HG02623 (cell line): ENCODE measurements at regions not wholly inside any gene's neighbourhood (a gene's known extent, or its start where the extent isn't known, plus 50 kb on each side); places are given as distances from the start of the nearest gene placed in this dataset.
A peak's percentile ranks its signal among the peaks of the same experiment; 100 is the strongest.
"Not testable (repeated sequence)": the region's sequence is repeated elsewhere in the genome, so short reads cannot be mapped to it uniquely, and the experiment has no call there.

Experiments used
- ATAC-seq: cut with Tn5 transposase; IDR thresholded peaks from one replicate; pipeline ENCODE4 v1.9.1; 2021; ENCODE audit warnings: moderate library complexity; ENCODE audit not compliant: unreplicated experiment

DNA sequence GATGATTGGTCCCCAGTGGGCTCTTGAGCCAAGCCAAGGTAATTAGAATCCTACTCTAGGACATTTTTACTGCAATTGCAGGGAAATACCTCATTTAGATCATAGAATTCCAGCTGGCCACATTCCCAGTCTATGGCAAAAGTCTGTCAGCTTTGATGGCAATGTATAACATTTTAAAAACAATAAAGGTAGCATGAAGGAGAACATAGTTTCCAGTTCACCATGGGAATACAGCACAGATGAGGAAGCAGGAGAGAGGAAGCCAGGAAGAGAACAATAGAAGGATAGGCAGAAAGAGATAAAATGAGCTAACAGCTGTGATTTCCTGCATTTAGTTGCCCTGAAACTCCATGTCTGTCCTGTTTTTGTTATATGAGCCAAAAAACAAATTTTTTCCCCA lies 897.3 kb upstream of the DDX18 start:
- ATAC-seq: no peak

DNA sequence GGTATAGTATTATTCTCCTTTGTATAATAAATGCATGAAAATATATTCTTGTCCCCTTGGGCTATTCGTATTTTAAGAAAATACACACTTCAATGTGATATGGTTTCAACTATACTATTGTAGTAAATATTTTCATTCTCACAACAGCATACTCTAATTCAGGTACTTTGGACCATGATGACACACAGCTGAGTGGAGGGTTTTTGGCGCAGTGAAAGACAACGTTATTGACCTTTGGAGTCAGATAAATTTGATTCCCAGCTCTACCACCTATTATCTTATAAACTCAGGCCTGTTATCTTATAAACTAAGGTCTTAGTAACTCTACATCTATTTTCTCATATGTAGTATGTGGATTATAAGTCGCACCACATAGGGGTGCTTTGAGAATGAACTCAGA lies 895.9 kb upstream of the DDX18 start:
- ATAC-seq: no peak

DNA sequence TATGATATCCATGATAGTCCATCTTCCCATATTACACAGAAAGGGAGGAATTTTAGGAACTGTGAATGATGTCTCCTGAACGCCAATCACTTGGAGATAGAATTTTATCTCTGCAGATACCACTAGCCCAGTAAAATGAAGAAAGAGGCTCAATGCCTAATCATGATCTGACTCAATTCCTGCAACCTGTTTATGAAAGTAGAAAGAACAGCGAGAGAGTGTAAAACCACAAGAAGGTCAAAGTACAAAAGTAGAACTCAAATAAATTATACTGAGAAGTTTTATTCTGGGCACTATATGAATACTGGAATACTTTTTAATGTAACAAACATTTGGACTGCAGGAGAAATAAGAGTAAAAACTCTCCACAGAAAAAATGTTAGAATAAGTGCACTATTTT lies 892.1 kb upstream of the DDX18 start:
- no peak for ATAC-seq

DNA sequence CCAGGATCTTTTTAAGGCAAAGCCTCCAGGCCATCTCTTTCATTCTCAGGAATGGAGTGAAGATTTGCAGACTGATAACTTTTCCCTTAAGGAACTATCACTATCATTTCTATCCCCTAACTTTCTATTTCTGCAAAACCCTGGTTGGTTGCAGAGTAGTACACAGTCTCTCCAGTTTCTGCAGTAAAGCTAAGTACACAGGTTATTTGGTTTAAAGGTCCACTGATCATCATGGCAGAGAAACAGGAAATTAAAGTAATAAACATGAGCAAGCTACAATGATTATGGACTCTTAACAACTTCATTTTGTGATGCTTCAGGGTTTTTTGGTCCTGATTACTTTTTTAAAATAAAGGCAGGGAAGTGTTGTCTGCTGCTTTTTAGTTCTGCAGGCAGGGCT lies 890.0 kb upstream of the DDX18 start:
- no peak for ATAC-seq

DNA sequence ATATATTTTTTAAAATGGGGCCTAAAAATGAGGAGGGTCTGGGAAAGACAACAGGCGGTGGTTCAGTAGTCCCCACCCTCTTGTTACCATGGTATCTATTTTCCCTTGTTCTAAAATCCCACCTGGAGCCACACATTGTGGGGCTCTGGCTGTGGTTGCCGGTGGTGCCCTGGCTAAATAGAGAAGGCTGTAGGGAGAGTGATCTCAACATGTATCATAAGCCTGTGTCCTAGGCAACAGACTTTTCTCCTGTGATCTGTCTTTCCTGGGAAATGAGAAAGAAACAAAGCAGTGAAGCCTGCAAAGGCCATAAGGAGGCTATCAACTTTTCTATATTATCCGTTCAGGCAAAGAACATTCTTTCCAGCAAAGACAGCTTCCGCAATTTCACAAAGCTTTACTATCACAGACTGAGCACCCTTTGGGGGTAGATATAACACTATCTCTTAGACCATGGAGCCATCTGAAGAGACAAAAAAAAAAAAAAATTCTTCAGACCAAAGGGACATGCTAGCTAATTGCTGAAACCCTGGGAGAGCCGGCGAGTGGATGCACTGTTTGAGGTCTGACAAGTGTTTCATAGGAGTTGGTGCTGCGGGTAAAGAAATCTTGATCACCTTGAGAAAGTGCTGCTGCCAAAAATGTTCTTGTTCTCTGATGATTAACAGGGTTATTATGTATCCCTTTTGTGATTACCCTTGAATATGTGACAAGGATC lies 879.2 kb upstream of the DDX18 start:
- no peak for ATAC-seq

DNA sequence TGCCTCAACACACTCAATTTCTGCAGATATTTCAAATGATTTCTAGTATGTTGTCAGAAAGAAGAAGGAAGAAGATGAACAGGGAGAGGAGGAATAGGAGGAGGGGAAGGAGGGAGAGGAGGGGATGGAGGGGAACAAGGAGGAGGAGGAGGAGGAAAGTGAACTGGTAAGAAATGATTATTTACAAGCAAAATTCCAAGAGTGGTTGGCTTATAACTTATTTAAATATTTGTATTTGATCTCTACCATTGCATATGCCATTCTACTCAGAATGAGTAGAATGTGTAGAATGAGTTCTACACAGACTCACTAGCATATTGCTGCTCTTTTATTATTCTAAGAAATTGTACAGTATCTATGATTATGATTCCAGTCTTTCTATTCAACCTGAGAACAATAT lies 866.2 kb upstream of the DDX18 start:
- ATAC-seq: no peak

DNA sequence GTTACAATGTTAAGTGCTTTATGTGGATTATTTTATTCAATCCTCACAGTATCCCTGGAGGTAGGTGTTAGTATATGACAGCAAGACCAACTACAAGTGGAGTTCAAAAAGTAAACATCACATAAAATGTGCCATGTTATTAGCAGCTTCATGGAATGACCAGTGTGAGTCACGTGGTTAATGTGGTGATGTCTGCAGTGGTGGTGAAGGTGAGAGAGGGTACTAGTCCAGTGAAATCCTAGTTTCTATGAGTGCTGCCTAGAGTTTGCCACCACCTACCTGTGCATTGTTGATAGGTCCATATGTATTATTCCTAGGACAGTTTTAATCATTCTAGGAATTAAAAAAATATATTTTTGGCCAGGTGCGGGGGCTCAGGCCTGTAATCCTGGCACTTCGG lies 865.2 kb upstream of the DDX18 start:
- no peak for ATAC-seq

DNA sequence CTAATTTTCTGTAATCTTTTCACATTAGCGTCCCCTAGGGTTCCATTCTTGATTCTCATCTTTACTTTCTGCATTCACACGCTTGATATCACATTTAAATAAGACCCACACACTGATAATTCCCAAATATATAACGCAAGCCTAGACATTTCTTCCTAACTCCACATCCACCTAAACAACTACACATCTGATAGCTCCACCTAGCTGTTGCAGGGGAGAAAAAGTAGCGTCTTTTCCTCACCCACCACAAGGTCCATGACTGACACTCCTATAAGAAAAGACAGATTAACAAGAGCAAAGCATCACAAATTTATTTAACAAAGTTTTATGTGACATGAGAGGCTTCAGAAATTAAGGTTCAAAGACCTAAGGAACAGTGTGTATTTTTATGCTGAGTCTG lies 862.2 kb upstream of the DDX18 start:
- ATAC-seq: no peak

DNA sequence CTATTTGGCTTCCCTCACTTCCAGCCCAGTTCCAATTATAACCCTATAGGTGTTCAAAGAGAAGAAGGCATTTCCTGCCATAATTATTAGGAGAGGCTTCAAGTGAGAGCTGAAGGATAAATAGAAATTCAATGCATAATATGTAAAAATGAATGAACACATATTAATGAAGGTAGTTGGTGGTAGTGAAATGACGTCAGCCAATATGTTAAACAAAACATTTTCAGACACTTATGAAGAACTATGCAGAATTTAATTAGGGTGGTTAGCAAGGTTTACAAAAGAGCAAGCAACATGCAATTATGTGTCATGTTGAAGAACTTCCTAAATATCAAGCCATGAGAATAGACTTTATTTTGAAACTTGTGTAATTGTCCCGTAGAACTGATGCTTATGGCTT lies 858.8 kb upstream of the DDX18 start:
- ATAC-seq: no peak

DNA sequence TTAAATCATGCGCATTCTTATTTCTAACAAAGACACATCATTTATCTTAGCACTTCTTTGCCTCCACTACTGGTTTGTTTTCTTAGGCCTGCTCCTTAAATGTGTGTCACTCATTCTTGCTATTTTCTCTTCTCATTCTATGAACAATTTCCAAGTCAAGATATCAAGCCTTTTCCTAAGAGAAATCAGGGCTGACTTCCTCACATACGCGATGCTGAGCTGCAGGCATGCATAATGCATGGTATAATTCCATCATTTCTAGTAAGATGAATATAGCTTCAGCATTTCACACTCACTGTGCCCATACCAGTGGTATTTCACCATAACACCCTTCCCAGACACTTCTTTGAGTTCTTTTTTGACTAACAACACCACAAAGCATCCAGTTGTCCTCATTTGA lies 838.9 kb upstream of the DDX18 start:
- no peak for ATAC-seq

DNA sequence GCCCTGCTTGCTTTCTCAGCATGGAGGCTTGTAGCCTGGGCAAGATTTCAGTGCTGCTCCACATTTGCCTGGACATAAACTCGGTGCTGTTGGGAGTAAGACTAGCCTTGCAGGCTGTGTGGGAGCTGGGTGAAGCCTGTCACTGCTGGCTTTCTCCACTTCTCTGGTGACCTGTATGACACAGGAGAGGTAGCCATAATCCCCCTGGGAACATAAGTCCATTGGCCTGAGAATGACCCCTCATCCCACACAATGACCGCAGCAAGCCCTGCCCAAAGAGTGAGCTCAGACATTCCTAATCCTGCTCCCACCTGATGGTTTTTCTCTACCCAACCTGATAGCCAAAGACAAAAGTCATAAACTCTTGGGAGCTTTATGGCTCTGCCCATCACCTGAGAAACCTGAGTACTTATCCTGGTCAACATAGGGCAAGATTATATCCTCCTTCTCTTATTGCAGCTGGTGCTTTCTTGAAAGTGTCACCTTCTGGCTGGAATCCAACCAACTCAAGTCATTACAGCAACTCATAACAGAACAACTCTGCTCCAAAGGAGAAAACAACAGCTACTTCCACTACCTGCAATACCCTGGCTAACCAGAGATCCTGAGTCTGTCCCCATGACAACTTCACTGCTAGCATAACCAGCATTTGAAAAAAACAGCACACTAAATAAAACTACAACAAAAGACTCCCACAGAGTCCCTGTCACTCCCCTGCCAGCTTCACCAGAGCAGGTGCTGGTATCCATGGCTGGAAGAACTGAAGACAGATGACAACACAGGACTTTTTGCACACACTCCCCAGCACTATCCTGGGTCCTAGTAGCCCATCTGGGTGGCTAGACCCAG lies 834.4 kb upstream of the DDX18 start:
- no peak for ATAC-seq

DNA sequence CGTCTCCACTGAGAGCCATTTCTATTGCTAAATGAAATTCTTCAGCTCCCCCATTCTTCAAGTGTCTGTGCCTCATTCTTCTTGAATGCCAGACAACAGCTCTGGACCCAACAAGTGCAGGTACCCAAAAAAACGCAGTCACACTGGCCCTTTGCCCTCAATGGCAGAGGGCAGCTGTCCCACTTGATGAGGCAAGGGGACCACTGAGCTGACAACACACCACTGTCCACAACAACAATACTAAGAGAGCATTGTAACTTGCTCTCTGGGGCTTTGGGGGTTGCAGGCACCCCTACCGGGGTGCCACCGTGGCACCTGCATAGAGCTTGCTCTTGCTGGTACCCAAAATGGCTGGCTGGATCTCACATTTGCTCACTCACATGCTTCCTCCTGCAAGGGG lies 827.0 kb upstream of the DDX18 start:
- no peak for ATAC-seq

DNA sequence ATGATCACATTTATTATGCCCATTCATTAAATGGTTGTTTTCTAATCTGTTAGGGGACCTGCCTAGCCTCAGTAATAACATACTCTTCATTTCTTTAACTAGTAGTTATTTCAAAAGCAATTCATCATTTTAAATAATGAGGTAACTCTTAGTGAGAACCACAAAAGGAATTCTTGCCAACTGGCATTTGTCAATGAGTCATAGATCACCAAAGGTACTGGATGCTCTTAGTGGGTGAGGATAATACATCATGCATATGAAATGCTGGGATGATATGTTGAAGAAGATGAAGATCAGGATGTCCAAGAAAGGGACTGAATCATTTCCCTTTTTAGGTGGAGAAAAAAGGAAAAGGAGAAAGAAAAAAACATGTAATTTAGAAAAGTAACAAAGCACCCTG lies 826.2 kb upstream of the DDX18 start:
- ATAC-seq: no peak

DNA sequence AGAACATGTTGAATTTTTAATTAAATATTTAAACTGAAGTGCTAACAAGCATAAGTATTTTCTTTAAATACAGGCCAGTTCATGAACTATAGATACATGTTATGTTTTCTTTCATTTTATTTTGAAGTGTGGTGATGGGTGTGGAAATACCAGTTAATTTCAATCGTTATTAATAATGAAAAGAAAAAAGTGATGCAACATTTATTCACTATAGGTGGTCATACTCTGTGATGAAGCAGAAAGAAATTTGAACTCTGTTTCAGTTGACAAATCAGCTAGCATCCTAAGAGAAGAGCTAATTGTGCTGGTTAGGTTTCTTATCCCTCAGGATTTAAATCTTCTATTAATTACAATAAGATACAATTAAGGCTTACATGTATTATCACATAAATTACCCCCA lies 795.1 kb upstream of the DDX18 start:
- no peak for ATAC-seq

DNA sequence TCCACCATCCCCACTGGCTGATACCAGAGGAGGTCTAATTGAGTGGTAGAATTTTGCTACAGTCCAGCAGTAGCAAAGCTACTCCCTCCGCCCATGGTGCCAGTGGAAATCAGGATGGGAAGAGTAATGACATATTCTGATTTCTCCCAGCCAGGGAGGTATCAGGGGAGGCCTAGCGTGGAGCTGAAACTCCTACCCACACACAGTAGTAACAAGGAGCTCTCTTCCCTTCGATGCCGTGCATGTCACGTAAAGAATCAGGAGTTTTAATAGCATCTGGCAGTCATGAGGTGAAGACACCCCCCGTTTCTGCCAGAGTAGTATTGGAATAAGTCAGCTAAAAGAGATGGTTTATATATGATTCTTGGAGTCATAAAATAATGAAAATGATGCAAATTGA lies 786.8 kb upstream of the DDX18 start:
- ATAC-seq: no peak

DNA sequence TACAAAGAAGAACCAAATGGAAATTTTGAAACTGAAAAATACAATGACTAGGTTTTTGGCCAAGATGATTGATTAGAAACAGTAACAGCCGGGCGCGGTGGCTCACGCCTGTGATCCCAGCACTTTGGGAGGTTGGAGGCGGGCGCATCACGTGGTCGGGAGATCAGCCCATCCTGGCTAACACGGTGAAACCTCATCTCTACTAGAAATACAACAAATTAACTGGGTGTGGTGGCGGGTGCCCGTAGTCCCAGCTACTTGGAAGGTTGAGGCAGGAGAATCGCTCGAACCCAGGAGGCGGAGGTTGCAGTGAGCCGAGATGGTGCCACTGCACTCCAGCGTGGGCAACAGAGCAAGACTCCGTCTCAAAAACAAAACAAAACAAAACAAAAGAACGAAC lies 785.8 kb upstream of the DDX18 start:
- ATAC-seq: not testable (repeated sequence)

DNA sequence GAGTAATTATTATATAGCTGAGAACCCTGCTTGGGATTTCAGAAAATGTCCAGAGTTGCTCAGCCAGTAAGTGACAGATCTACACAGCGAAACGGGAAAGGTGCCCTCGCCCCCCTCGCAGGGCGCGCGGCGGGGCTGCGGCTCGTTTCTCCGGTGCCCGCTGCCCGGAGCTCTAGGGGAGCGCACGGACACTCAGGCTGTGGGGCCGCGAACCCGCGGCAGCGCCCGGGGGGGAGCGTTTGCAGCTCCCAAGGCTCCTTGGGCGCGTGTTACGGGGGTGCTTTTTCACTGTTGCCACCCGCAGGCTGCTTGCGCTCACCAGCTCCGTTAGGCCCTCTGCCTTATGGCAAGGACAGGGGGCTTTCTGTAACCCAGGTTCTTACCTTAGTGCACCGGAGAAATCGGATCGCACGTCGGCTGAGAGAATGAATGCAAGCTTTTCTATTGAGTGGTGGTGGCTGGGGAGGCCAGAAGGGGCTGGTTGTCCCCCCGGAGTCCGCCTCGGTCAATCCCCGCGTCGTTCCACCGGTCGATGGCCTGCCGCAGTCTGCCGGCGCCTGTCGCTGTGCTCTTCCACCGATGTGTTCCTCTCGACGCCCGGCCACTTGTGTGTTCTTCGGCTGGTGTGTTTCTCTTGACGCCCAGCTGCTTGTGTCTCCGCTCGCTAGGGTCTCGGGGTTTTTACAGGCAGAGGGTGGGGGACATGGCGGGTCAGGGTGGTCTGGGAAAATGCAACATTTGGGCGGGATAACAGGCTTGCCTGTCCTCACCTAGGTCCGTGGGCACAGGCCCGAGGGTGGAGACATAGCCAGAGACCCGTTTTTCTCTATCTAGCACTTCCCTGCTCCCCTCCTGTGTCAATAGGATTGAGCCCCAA lies 758.8 kb upstream of the DDX18 start:
- no peak for ATAC-seq

DNA sequence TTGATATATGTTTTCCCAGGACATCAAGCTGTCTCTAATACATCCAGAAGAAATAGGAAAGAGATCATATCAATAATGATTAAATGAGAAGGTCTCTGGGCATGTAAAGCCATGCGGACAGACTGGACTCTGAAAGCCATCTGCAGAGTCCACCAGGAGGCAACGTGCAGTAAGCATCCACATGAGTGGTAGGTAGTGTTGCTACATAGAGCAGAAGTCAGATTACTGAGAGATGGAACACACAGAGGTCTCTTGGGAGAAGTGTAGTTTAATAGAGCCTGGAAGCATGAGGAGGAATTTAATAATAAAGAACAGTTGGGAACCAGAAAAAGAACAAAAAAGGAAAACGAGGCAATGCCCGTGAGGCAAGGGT lies 758.1 kb upstream of the DDX18 start:
- ATAC-seq: no peak

DNA sequence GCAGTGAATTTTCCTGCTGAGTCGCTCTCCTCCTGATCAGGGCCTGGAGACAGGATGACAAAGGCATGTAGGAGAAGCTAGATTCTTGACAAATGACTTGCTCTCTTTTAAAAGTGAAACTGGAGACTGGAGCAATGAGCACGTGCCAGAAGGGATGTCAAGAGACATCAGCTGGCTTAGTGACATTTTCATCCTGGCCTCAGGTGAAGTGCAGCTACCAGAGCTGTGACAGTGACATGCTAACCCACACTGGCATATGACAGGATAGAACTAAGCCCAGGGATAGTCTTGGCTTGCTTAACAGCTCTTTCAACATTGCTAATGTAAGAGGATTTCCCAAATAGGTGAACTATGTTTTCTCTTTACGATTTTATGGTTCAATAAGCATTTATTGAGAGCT lies 757.5 kb upstream of the DDX18 start:
- ATAC-seq: no peak

DNA sequence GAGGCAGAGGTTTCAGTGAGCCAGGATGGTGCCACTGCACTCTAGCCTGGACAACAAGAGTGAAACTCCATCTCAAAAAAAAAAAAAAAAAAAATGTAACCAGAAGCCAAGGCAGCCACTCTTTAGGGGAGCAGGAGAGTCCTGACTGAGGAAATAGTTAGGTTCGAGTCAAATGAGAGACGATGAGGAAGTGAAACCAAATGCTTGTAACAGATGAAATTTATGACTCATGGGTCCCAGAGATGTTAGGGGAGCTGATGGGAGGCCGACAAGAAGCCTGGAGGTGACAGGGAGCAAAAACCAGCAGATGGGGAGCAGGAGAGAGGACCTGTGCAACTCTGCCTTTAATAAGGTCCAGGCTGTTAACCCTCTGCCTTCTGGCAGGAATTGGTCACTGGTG lies 756.1 kb upstream of the DDX18 start:
- ATAC-seq: peak; percentile 67

DNA sequence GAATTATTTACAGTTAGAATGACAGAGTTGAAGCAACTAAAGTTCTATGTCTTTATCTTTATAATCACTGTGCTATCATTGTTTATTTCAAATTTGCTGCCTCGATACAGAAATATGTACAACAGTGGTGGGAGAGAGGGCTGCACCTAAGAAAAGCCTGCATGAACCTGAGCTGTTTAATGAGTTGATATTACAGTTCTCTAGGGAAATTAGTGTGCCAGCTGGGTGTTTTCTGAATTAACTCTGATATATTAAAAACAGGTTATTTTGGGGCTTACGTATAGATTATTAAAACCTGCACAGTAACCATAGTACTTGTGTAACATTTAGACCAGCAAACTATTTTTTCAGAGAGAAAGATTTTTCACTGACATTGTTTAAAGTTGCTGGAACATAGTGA lies 750.5 kb upstream of the DDX18 start:
- no peak for ATAC-seq

DNA sequence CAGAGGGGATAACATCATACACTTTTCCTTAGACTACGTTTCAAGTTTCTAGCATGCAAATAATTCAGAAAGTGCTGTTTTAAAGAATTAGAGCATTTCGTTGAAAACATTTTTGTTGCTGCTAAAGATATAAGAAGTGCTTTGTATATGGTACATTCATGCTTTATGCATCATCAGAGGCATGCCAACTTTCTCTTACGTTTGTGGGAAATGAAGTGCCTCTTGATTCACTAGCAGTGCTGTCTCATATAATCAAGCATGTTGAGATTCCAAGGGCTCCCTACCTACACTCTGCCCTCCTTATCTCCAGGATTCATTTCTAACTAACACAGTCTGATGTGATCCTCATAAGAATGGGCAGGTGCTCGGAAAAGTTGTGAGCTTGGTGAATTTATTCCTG lies 748.6 kb upstream of the DDX18 start:
- no peak for ATAC-seq
